ENCODE measurements at regions not wholly inside any gene's neighbourhood (a gene's known extent, or its start where the extent isn't known, plus 50 kb on each side); places are given as distances from the start of the nearest gene placed in this dataset.

DNA sequence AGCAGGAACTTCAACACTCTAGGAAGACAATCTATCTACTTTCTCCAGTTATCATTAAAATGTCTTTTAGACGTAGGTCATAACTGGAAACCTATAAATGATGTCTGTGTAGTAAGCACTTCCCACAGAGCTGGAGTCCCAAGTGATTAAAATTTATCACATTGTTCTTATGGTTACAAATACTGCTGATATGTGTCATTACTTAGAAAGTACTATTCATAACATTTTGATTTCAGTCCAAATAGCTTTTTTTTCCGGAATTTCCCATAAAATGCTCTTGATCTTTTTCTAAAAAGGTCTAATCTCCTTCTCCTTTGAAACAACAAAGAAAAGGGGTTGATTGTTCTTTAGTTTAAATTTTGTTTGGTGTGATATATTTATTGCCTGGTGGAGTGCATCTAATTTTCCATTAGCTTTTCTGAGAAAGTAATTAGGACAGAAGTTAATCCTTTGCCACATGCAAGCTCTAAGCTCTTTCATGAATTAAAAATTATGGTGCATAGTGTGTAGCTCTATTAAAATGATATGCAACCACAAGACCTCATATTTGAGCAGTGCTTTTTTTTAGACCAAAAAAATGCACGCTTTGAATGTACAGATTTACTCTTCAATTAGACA is 132.7 kb upstream of the TCF21 start:
- TF ChIP-seq, protein P1, sequence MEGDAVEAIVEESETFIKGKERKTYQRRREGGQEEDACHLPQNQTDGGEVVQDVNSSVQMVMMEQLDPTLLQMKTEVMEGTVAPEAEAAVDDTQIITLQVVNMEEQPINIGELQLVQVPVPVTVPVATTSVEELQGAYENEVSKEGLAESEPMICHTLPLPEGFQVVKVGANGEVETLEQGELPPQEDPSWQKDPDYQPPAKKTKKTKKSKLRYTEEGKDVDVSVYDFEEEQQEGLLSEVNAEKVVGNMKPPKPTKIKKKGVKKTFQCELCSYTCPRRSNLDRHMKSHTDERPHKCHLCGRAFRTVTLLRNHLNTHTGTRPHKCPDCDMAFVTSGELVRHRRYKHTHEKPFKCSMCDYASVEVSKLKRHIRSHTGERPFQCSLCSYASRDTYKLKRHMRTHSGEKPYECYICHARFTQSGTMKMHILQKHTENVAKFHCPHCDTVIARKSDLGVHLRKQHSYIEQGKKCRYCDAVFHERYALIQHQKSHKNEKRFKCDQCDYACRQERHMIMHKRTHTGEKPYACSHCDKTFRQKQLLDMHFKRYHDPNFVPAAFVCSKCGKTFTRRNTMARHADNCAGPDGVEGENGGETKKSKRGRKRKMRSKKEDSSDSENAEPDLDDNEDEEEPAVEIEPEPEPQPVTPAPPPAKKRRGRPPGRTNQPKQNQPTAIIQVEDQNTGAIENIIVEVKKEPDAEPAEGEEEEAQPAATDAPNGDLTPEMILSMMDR (IDR thresholded peaks at IDR 0.05), result no peak
- no peak for TF ChIP-seq POLR2A (IDR thresholded peaks at IDR 0.05)
